ENCODE measurements at regions not wholly inside any gene's neighbourhood (a gene's known extent, or its start where the extent isn't known, plus 50 kb on each side); places are given as distances from the start of the nearest gene placed in this dataset.

DNA sequence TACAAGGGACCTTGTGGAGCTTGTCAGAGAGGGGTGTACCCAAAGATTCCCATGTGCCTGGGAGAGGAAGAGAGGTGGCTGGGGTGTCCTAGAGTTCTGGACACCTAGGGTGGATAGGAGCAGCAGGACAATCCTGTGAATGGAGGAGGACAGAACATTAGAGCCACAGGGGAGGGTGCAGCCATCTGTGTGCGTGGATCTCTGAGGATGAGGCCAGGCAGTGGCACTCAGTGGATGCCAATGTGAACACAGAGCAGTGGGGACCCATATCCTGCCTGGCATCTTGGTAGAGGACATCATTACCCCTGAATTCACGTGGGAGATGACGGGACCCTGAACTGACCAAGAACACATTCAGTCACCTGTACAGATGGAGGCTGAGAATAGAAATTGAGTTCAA, 205.3 kb downstream of the CD83 start:
- no peak for DNase-seq (ENCODE audit: low spot score)
- H3K27ac Mint-ChIP-seq, result no peak overlapping the region
- CTCF ChIA-PET, result interaction anchor here (1.0 kb wide), 2 partner anchors 13 to 111 kb away, joined by 3 to 4 read pairs; no protein-coding TSS in a partner anchor
- TF ChIP-seq TCF7 (CRISPR knock-in tag; IDR thresholded peaks at IDR 0.05; ENCODE audit: low read depth) (no peak), EMX1 (CRISPR knock-in tag; IDR thresholded peaks at IDR 0.05) (no peak), ATF1 (CRISPR knock-in tag; IDR thresholded peaks at IDR 0.05) (no peak), CREB1 (CRISPR knock-in tag; IDR thresholded peaks at IDR 0.05) (no peak), ZBTB21 (CRISPR knock-in tag; IDR thresholded peaks at IDR 0.05; ENCODE audit: borderline replicate concordance) (no peak), ZNF263 (CRISPR knock-in tag; IDR thresholded peaks at IDR 0.05; ENCODE audit: low read depth) (no peak), E2F4 (CRISPR knock-in tag; IDR thresholded peaks at IDR 0.05; ENCODE audit: borderline replicate concordance, low read depth) (no peak), MXD4 (CRISPR knock-in tag; IDR thresholded peaks at IDR 0.05; ENCODE audit: borderline replicate concordance) (no peak), MAX (CRISPR knock-in tag; IDR thresholded peaks at IDR 0.05) (no peak), GTF2I (CRISPR knock-in tag; conservative IDR thresholded peaks at IDR 0.05) (no peak), ESRRA (CRISPR knock-in tag; IDR thresholded peaks at IDR 0.05; ENCODE audit: borderline replicate concordance) (no peak), FOXK1 (CRISPR knock-in tag; IDR thresholded peaks at IDR 0.05) (no peak)
- TF ChIP-seq, protein P1, sequence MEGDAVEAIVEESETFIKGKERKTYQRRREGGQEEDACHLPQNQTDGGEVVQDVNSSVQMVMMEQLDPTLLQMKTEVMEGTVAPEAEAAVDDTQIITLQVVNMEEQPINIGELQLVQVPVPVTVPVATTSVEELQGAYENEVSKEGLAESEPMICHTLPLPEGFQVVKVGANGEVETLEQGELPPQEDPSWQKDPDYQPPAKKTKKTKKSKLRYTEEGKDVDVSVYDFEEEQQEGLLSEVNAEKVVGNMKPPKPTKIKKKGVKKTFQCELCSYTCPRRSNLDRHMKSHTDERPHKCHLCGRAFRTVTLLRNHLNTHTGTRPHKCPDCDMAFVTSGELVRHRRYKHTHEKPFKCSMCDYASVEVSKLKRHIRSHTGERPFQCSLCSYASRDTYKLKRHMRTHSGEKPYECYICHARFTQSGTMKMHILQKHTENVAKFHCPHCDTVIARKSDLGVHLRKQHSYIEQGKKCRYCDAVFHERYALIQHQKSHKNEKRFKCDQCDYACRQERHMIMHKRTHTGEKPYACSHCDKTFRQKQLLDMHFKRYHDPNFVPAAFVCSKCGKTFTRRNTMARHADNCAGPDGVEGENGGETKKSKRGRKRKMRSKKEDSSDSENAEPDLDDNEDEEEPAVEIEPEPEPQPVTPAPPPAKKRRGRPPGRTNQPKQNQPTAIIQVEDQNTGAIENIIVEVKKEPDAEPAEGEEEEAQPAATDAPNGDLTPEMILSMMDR (IDR thresholded peaks at IDR 0.05), result no peak
- TF ChIP-seq, protein P2, sequence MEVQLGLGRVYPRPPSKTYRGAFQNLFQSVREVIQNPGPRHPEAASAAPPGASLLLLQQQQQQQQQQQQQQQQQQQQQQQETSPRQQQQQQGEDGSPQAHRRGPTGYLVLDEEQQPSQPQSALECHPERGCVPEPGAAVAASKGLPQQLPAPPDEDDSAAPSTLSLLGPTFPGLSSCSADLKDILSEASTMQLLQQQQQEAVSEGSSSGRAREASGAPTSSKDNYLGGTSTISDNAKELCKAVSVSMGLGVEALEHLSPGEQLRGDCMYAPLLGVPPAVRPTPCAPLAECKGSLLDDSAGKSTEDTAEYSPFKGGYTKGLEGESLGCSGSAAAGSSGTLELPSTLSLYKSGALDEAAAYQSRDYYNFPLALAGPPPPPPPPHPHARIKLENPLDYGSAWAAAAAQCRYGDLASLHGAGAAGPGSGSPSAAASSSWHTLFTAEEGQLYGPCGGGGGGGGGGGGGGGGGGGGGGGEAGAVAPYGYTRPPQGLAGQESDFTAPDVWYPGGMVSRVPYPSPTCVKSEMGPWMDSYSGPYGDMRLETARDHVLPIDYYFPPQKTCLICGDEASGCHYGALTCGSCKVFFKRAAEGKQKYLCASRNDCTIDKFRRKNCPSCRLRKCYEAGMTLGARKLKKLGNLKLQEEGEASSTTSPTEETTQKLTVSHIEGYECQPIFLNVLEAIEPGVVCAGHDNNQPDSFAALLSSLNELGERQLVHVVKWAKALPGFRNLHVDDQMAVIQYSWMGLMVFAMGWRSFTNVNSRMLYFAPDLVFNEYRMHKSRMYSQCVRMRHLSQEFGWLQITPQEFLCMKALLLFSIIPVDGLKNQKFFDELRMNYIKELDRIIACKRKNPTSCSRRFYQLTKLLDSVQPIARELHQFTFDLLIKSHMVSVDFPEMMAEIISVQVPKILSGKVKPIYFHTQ (CRISPR knock-in tag; IDR thresholded peaks at IDR 0.05), result no peak
- TF ChIP-seq, protein P3, sequence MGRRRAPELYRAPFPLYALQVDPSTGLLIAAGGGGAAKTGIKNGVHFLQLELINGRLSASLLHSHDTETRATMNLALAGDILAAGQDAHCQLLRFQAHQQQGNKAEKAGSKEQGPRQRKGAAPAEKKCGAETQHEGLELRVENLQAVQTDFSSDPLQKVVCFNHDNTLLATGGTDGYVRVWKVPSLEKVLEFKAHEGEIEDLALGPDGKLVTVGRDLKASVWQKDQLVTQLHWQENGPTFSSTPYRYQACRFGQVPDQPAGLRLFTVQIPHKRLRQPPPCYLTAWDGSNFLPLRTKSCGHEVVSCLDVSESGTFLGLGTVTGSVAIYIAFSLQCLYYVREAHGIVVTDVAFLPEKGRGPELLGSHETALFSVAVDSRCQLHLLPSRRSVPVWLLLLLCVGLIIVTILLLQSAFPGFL (CRISPR knock-in tag; IDR thresholded peaks at IDR 0.05; ENCODE audit: borderline replicate concordance), result no peak
- TF ChIP-seq, protein P4, sequence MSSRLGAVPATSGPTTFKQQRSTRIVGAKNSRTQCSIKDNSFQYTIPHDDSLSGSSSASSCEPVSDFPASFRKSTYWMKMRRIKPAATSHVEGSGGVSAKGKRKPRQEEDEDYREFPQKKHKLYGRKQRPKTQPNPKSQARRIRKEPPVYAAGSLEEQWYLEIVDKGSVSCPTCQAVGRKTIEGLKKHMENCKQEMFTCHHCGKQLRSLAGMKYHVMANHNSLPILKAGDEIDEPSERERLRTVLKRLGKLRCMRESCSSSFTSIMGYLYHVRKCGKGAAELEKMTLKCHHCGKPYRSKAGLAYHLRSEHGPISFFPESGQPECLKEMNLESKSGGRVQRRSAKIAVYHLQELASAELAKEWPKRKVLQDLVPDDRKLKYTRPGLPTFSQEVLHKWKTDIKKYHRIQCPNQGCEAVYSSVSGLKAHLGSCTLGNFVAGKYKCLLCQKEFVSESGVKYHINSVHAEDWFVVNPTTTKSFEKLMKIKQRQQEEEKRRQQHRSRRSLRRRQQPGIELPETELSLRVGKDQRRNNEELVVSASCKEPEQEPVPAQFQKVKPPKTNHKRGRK (CRISPR knock-in tag; IDR thresholded peaks at IDR 0.05; ENCODE audit: borderline replicate concordance), result no peak
- TF ChIP-seq, protein P5, sequence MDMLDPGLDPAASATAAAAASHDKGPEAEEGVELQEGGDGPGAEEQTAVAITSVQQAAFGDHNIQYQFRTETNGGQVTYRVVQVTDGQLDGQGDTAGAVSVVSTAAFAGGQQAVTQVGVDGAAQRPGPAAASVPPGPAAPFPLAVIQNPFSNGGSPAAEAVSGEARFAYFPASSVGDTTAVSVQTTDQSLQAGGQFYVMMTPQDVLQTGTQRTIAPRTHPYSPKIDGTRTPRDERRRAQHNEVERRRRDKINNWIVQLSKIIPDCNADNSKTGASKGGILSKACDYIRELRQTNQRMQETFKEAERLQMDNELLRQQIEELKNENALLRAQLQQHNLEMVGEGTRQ (CRISPR knock-in tag; IDR thresholded peaks at IDR 0.05), result no peak
- TF ChIP-seq, protein P6, sequence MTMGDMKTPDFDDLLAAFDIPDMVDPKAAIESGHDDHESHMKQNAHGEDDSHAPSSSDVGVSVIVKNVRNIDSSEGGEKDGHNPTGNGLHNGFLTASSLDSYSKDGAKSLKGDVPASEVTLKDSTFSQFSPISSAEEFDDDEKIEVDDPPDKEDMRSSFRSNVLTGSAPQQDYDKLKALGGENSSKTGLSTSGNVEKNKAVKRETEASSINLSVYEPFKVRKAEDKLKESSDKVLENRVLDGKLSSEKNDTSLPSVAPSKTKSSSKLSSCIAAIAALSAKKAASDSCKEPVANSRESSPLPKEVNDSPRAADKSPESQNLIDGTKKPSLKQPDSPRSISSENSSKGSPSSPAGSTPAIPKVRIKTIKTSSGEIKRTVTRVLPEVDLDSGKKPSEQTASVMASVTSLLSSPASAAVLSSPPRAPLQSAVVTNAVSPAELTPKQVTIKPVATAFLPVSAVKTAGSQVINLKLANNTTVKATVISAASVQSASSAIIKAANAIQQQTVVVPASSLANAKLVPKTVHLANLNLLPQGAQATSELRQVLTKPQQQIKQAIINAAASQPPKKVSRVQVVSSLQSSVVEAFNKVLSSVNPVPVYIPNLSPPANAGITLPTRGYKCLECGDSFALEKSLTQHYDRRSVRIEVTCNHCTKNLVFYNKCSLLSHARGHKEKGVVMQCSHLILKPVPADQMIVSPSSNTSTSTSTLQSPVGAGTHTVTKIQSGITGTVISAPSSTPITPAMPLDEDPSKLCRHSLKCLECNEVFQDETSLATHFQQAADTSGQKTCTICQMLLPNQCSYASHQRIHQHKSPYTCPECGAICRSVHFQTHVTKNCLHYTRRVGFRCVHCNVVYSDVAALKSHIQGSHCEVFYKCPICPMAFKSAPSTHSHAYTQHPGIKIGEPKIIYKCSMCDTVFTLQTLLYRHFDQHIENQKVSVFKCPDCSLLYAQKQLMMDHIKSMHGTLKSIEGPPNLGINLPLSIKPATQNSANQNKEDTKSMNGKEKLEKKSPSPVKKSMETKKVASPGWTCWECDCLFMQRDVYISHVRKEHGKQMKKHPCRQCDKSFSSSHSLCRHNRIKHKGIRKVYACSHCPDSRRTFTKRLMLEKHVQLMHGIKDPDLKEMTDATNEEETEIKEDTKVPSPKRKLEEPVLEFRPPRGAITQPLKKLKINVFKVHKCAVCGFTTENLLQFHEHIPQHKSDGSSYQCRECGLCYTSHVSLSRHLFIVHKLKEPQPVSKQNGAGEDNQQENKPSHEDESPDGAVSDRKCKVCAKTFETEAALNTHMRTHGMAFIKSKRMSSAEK (CRISPR knock-in tag; IDR thresholded peaks at IDR 0.05; ENCODE audit: borderline replicate concordance), result no peak
- no peaks in the 10 kb centered on the region; the same call in 1 of the 2 replicates for H3K27me3 Mint-ChIP-seq (ENCODE audit: low read depth)
- H3K9me3 Mint-ChIP-seq, result peaks cover 3% of the 10 kb centered on the region; the same call in 1 of the 2 replicates
- POLR2A ChIA-PET, result no interaction called here
- no peak overlapping the region for H3K4me3 Mint-ChIP-seq
- no peak for ATAC-seq
- no peaks in the 10 kb centered on the region for H3K36me3 Mint-ChIP-seq
- peaks cover 38% of the 10 kb centered on the region for H3K4me1 Mint-ChIP-seq
